ENCODE measurements at regions not wholly inside any gene's neighbourhood (a gene's known extent, or its start where the extent isn't known, plus 50 kb on each side); places are given as distances from the start of the nearest gene placed in this dataset.

DNA sequence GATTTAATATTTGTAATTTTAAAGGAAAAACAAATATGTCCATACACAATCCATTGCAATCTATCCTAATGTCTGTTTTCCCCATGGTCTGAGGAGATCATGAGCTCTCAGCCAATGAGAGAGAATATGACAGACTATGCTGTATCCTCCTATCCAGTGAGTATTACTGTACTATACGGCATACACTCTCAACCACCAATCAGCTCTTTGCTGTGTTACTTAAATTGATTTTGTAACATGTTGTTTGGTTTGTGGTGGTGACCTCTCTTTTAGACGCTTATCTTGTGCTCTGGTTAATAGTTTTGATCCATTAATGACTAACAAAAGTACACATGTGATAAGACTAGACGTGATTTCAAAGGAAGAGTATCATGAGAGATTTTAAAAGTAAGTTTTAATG is 231.5 kb upstream of the FOXN3 start:
- no peaks in the 10 kb centered on the region for H3K4me1 ChIP-seq
- no peaks in the 10 kb centered on the region for H3K27me3 ChIP-seq
- H3K27ac ChIP-seq = no peak overlapping the region
- H3K4me3 ChIP-seq = no peak overlapping the region
- no peaks in the 10 kb centered on the region for H3K9me3 ChIP-seq
- H3K36me3 ChIP-seq = no peaks in the 10 kb centered on the region
- TF ChIP-seq, protein P1, sequence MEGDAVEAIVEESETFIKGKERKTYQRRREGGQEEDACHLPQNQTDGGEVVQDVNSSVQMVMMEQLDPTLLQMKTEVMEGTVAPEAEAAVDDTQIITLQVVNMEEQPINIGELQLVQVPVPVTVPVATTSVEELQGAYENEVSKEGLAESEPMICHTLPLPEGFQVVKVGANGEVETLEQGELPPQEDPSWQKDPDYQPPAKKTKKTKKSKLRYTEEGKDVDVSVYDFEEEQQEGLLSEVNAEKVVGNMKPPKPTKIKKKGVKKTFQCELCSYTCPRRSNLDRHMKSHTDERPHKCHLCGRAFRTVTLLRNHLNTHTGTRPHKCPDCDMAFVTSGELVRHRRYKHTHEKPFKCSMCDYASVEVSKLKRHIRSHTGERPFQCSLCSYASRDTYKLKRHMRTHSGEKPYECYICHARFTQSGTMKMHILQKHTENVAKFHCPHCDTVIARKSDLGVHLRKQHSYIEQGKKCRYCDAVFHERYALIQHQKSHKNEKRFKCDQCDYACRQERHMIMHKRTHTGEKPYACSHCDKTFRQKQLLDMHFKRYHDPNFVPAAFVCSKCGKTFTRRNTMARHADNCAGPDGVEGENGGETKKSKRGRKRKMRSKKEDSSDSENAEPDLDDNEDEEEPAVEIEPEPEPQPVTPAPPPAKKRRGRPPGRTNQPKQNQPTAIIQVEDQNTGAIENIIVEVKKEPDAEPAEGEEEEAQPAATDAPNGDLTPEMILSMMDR (IDR thresholded peaks at IDR 0.05) = no peak
- TF ChIP-seq EP300 (IDR thresholded peaks at IDR 0.05) = no peak
- no peak for TF ChIP-seq POLR2AphosphoS5 (IDR thresholded peaks at IDR 0.05)
- no peak for TF ChIP-seq POLR2A (IDR thresholded peaks at IDR 0.05)
- WGBS = 86% methylated on average over 3 of the region's 3 CpGs
- no peak for DNase-seq (ENCODE audit: low spot score in 2 of 2)

DNA sequence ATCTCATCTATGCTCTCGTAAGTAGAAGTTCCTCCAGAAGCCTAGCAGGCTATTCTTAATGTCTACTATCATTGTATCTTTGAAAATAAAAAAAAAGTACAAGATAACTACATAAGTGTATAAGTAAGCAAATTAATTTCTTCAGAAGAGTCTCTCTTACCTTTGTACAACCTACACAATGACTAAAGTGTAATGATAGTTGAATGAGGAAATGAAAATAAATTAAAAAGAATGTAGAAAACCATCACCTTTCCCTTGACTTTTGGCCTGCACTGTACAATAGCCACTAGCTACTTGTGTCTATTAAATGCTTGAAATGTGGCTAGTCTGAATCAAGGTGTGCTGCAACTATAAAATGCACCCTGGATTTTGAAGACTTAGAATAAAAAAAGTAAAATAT is 229.9 kb upstream of the FOXN3 start:
- Histone ChIP-seq H3K27ac (no peak overlapping the region), H3K9me3 (no peaks in the 10 kb centered on the region), H3K36me3 (no peaks in the 10 kb centered on the region), H3K4me1 (no peaks in the 10 kb centered on the region), H3K4me3 (no peak overlapping the region), H3K27me3 (no peaks in the 10 kb centered on the region)
- no peak for TF ChIP-seq EP300 (IDR thresholded peaks at IDR 0.05)
- TF ChIP-seq POLR2AphosphoS5 (IDR thresholded peaks at IDR 0.05) = no peak
- TF ChIP-seq, protein P1 (IDR thresholded peaks at IDR 0.05) = no peak
- TF ChIP-seq POLR2A (IDR thresholded peaks at IDR 0.05) = no peak
- WGBS = 93% methylated on average over 1 of the region's 1 CpG
- DNase-seq (ENCODE audit: low spot score in 2 of 2) = no peak

DNA sequence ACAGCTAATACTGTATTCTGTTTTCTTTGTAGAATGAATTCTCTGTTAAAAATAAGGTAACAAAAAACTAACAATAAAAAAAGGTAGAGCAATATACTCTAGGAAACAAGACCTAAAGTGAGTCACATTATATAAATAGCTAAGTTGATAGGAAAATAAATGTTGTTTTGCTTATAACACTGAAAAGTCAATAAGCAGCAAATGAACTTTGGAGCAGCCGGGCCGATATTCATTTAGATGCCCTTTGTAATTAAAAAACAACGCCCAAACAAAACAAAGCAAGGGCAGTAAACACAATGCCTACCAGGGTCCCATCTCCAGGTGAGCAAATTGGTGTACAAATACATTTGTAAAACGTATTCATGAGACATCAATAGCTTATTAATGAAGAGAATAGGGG is 227.6 kb upstream of the FOXN3 start:
- TF ChIP-seq, protein P1 (IDR thresholded peaks at IDR 0.05) = no peak
- TF ChIP-seq POLR2AphosphoS5 (IDR thresholded peaks at IDR 0.05) (no peak), POLR2A (IDR thresholded peaks at IDR 0.05) (no peak), EP300 (IDR thresholded peaks at IDR 0.05) (no peak)
- no peaks in the 10 kb centered on the region for H3K27me3 ChIP-seq
- WGBS = 94% methylated on average over 4 of the region's 4 CpGs
- no peak for DNase-seq (ENCODE audit: low spot score in 2 of 2)
- H3K27ac ChIP-seq = no peak overlapping the region
- H3K4me3 ChIP-seq = no peak overlapping the region
- H3K9me3 ChIP-seq = no peaks in the 10 kb centered on the region
- H3K36me3 ChIP-seq = no peaks in the 10 kb centered on the region
- H3K4me1 ChIP-seq = no peaks in the 10 kb centered on the region

DNA sequence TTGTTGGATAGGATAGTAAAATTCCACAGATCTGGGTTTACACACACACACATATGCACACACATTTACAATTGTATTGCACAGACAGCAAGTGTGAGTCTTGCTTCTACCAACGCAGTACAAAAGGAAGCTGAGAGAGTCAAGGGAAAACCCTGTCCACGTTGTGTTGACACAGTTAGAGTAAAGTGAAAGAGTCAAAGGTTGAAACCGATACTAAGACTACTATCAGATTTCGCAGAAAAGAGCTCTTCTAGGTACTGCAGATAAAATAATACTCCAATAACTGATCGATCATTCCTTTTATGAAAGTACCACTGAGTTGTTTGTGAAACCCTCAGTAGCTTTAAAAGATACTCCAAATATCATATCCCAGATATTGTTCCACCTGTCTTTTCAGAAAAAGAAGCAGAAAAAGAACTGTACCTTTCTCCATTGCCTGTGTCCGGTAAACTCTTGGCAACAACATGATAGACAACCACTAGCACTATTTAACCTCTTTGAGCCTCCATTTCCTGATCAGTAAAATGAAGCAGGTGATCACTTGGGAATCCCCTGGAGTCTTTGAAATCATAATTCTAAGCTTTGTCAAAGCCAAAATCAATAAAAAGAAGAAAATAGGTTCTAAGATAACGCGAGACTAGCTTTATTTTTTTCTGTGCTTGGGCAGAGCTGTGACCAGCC is 224.6 kb upstream of the FOXN3 start:
- no peaks in the 10 kb centered on the region for H3K9me3 ChIP-seq
- 83% methylated on average over 8 of the region's 8 CpGs for WGBS
- no peak for TF ChIP-seq EP300 (IDR thresholded peaks at IDR 0.05)
- TF ChIP-seq, protein P1 (IDR thresholded peaks at IDR 0.05) = no peak
- no peak for TF ChIP-seq POLR2A (IDR thresholded peaks at IDR 0.05)
- no peak for TF ChIP-seq POLR2AphosphoS5 (IDR thresholded peaks at IDR 0.05)

DNA sequence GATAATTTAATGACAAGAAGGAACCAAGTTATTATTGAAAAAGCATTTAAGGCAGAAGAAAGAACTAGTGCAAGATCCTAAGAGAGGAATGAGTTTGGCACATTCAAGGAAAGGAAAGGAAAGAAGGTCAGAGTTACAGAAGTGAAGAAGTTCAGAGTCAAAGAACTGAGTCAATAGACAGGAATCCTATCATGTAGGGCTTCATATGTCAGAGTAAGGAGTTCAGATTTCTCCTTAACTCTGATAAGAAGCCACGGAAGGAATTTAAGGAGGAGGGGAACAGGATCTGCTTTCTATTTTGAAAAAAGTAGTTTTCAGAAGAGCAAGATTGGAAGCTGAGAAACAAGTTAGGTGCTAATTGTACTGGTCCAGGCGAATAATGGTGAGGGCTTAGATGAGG is 223.1 kb upstream of the FOXN3 start:
- no peaks in the 10 kb centered on the region for H3K27me3 ChIP-seq
- H3K27ac ChIP-seq = no peak overlapping the region
- H3K4me3 ChIP-seq = no peak overlapping the region
- TF ChIP-seq POLR2A (IDR thresholded peaks at IDR 0.05) = no peak
- TF ChIP-seq POLR2AphosphoS5 (IDR thresholded peaks at IDR 0.05) = no peak
- no peak for TF ChIP-seq EP300 (IDR thresholded peaks at IDR 0.05)
- TF ChIP-seq, protein P1 (IDR thresholded peaks at IDR 0.05) = no peak
- H3K36me3 ChIP-seq = no peaks in the 10 kb centered on the region
- DNase-seq (ENCODE audit: low spot score in 2 of 2) = no peak
- H3K4me1 ChIP-seq = no peaks in the 10 kb centered on the region
- 83% methylated on average over 2 of the region's 2 CpGs for WGBS
- H3K9me3 ChIP-seq = no peaks in the 10 kb centered on the region

More for the DNA sequence above, 224.6 kb upstream of the FOXN3 start:
- no peak overlapping the region for H3K27ac ChIP-seq
- H3K27me3 ChIP-seq = no peaks in the 10 kb centered on the region
- no peak overlapping the region for H3K4me3 ChIP-seq
- DNase-seq (ENCODE audit: low spot score in 2 of 2) = no peak
- H3K36me3 ChIP-seq = no peaks in the 10 kb centered on the region
- H3K4me1 ChIP-seq = no peaks in the 10 kb centered on the region

All from suprapubic skin (tissue), 4 donors.